ENCODE measurements at regions not wholly inside any gene's neighbourhood (a gene's known extent, or its start where the extent isn't known, plus 50 kb on each side); places are given as distances from the start of the nearest gene placed in this dataset.

DNA sequence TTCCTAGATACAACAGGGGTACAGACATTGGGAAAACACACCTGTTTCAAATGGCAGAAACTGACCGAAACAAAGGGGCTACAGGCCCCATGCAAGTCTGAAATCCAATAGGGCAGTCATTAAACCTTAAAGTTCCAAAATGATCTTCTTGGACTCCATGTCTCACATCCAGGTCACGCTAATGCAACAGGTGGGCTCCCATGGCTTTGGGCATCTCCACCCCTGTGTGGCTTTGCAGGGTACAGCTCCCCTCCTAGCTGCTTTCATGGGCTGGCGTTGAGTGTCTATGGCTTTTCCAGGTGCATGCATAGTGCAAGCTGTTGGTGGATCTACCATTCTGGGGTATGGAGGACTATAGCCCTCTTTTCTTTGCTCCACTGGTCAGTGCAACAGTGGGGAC is 248.1 kb upstream of the RHOBTB1 start:
- TF ChIP-seq, protein P1, sequence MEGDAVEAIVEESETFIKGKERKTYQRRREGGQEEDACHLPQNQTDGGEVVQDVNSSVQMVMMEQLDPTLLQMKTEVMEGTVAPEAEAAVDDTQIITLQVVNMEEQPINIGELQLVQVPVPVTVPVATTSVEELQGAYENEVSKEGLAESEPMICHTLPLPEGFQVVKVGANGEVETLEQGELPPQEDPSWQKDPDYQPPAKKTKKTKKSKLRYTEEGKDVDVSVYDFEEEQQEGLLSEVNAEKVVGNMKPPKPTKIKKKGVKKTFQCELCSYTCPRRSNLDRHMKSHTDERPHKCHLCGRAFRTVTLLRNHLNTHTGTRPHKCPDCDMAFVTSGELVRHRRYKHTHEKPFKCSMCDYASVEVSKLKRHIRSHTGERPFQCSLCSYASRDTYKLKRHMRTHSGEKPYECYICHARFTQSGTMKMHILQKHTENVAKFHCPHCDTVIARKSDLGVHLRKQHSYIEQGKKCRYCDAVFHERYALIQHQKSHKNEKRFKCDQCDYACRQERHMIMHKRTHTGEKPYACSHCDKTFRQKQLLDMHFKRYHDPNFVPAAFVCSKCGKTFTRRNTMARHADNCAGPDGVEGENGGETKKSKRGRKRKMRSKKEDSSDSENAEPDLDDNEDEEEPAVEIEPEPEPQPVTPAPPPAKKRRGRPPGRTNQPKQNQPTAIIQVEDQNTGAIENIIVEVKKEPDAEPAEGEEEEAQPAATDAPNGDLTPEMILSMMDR (IDR thresholded peaks at IDR 0.05; ENCODE audit: low read depth, low read length), result no peak
- H3K4me3 ChIP-seq (ENCODE audit: low read depth, low read length), result no peak overlapping the region

- TF ChIP-seq, protein P1 (IDR thresholded peaks at IDR 0.05; ENCODE audit: low read depth, low read length), result no peak
Observed at GRCh38 chr10:61189912-61190311, 245.9 kb upstream of the RHOBTB1 start.

GRCh38 chr10:61188691-61189090 is 244.7 kb upstream of the RHOBTB1 start:
- TF ChIP-seq, protein P1 (IDR thresholded peaks at IDR 0.05; ENCODE audit: low read depth, low read length), result no peak
- no peak overlapping the region for H3K4me3 ChIP-seq (ENCODE audit: low read depth, low read length)

More at GRCh38 chr10:61189912-61190311, 245.9 kb upstream of the RHOBTB1 start:
- H3K4me3 ChIP-seq (ENCODE audit: low read depth, low read length), result no peak overlapping the region

DNA sequence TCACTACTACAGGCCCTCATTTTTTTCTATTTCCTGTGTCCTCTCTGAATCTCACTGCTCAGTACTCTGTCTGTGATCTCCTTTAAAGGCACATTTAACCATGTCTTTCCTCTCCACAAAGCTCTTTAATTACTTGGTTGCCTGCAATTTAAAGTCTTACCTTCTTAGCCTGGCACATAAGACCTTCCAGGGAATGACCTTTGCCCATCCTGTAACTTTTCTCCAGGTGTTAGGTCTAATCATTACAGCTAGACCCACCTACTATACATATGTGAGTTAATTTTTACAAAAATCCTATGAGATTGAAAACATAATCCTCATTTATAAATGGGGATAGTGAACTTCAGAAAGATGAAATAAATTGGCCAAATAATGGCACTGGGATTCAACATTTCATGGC is 244.1 kb upstream of the RHOBTB1 start:
- TF ChIP-seq, protein P1 (IDR thresholded peaks at IDR 0.05; ENCODE audit: low read depth, low read length), result no peak

GRCh38 chr10:61187601-61188000 is 243.6 kb upstream of the RHOBTB1 start:
- H3K4me3 ChIP-seq (ENCODE audit: low read depth, low read length), result no peak overlapping the region
- TF ChIP-seq, protein P1 (IDR thresholded peaks at IDR 0.05; ENCODE audit: low read depth, low read length), result no peak

More for the DNA sequence above, 244.1 kb upstream of the RHOBTB1 start:
- no peak overlapping the region for H3K4me3 ChIP-seq (ENCODE audit: low read depth, low read length)

DNA sequence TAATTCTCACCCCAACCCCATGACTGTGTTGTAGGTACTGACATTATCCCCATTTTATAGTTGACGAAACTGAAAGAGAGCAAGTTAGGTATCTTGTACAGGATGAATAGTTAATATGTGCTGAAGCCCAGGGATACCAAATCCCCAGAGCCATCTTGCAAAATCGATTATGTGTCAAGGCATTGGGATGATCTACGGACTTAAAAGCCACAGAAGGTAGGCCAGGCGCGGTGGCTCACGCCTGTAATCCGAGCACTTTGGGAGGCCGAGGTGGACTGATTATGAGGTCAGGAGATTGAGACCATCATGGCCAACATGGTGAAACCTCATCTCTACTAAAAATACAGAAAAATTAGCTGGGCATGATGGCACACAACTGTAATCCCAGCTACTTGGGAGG is 242.4 kb upstream of the RHOBTB1 start:
- TF ChIP-seq, protein P1 (IDR thresholded peaks at IDR 0.05; ENCODE audit: low read depth, low read length), result no peak
- no peak overlapping the region for H3K4me3 ChIP-seq (ENCODE audit: low read depth, low read length)

DNA sequence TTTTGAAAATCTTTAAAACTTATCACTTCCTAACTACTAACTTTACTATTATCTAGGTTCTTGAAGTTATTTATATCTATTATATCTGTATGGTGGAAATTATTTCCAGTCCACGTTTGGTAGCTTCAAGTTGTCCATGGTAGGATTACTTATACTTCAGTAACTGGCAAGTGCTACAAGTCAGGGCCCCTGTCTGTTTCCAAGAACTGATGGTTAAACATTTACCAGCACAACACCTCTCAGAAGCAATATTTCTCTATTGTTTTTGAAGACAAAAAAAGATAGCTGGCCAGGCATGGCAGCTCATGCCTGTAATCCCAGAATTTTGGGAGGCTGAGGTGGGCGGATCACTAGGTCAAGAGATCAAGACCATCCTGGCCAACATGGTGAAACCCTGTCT is 240.4 kb upstream of the RHOBTB1 start:
- H3K4me3 ChIP-seq (ENCODE audit: low read depth, low read length), result no peak overlapping the region
- TF ChIP-seq, protein P1 (IDR thresholded peaks at IDR 0.05; ENCODE audit: low read depth, low read length), result no peak

Data from WI38 (cell line).